ENCODE measurements at regions not wholly inside any gene's neighbourhood (a gene's known extent, or its start where the extent isn't known, plus 50 kb on each side); places are given as distances from the start of the nearest gene placed in this dataset.
"Not testable (repeated sequence)": the region's sequence is repeated elsewhere in the genome, so short reads cannot be mapped to it uniquely, and the experiment has no call there.

DNA sequence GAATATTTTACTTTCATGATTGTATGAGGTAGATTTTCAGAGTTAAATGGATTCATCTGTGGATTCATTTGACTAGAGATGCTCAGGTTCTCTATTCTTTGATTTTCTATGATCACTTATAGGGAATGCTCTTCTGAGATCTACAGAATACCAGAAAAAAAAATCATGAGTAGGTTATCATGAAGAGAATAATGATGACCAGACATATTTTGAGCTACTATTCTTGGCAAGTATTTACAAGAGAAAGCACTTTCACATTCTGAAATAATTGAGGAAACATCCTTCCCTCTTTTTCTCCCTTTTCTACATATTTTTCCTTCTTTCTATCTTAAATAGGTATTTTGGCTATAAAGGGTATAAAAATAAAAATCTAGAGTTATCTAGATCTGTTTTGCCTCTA lies 543.0 kb upstream of the TUSC1 start:
- no peak overlapping the region for H3K4me3 ChIP-seq (ENCODE audit: low read depth, poor library complexity, severe bottlenecking)
- intact Hi-C loops (cut with DNase I; ENCODE audit: low total_unique reads), result no loop called here
- no peak for TF ChIP-seq POLR2A (IDR thresholded peaks at IDR 0.05)
- TF ChIP-seq, protein P1, sequence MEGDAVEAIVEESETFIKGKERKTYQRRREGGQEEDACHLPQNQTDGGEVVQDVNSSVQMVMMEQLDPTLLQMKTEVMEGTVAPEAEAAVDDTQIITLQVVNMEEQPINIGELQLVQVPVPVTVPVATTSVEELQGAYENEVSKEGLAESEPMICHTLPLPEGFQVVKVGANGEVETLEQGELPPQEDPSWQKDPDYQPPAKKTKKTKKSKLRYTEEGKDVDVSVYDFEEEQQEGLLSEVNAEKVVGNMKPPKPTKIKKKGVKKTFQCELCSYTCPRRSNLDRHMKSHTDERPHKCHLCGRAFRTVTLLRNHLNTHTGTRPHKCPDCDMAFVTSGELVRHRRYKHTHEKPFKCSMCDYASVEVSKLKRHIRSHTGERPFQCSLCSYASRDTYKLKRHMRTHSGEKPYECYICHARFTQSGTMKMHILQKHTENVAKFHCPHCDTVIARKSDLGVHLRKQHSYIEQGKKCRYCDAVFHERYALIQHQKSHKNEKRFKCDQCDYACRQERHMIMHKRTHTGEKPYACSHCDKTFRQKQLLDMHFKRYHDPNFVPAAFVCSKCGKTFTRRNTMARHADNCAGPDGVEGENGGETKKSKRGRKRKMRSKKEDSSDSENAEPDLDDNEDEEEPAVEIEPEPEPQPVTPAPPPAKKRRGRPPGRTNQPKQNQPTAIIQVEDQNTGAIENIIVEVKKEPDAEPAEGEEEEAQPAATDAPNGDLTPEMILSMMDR (IDR thresholded peaks at IDR 0.05), result no peak
- no peak for DNase-seq (ENCODE audit: low spot score in 2 of 2)

DNA sequence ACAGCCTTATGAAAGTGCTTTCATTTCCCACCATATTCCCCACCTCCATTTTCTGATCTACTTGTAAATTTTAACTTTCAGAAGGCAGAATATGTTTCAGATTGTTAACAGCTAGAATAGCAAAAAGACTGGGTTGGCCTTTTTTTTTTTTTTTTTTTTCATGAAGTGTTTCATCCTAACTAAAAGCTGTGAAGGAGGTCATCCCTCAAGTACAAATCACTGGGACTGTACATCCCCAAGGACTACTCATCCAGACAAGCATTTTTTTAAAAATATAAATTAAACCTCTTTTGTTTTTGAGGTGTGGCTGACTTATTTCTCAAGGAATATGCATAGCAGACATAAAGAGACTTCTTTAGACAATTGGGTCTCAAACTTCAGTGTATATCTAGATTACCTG lies 542.1 kb upstream of the TUSC1 start:
- TF ChIP-seq, protein P1 (IDR thresholded peaks at IDR 0.05), result no peak
- intact Hi-C loops (cut with DNase I; ENCODE audit: low total_unique reads), result no loop called here
- no peak for DNase-seq (ENCODE audit: low spot score in 2 of 2)
- no peak overlapping the region for H3K4me3 ChIP-seq (ENCODE audit: low read depth, poor library complexity, severe bottlenecking)

DNA sequence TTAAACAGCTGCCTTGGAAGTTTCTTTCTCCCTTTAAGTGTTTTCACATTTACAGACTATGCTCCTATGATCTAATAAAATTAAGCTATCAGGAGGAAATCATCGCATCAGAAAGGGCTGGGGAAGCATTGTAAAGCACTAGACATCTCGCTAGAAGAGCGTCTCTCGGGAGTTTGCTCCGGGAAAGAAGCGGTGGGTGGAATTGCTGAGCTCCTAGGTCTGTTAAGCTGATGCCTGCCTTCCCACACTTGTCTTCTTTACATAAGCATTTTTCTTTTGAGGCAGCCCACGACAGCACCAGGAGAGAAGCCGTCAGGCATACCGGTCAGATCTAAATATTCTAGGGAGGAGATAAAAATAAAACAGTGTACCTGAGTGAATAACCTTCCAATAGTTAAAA lies 541.7 kb upstream of the TUSC1 start:
- WGBS, 2 donors, result 76 to 83% methylated on average over 9 of the region's 9 CpGs
- intact Hi-C loops (cut with DNase I; ENCODE audit: low total_unique reads), result no loop called here
- no peak overlapping the region for H3K4me3 ChIP-seq (ENCODE audit: low read depth, poor library complexity, severe bottlenecking)
- TF ChIP-seq POLR2A (IDR thresholded peaks at IDR 0.05), result no peak
- DNase-seq (ENCODE audit: low spot score in 2 of 2), result no peak

- WGBS, 2 donors, result 76 to 86% methylated on average over 1 of the region's 1 CpG
- intact Hi-C loops (cut with DNase I; ENCODE audit: low total_unique reads), result no loop called here
- no peak for DNase-seq (ENCODE audit: low spot score in 2 of 2)
- TF ChIP-seq, protein P1 (IDR thresholded peaks at IDR 0.05), result no peak
- no peak for TF ChIP-seq POLR2A (IDR thresholded peaks at IDR 0.05)
- H3K4me3 ChIP-seq (ENCODE audit: low read depth, poor library complexity, severe bottlenecking), result no peak overlapping the region
Measured at GRCh38 chr9:26216702-26217101, 538.5 kb upstream of the TUSC1 start.

DNA sequence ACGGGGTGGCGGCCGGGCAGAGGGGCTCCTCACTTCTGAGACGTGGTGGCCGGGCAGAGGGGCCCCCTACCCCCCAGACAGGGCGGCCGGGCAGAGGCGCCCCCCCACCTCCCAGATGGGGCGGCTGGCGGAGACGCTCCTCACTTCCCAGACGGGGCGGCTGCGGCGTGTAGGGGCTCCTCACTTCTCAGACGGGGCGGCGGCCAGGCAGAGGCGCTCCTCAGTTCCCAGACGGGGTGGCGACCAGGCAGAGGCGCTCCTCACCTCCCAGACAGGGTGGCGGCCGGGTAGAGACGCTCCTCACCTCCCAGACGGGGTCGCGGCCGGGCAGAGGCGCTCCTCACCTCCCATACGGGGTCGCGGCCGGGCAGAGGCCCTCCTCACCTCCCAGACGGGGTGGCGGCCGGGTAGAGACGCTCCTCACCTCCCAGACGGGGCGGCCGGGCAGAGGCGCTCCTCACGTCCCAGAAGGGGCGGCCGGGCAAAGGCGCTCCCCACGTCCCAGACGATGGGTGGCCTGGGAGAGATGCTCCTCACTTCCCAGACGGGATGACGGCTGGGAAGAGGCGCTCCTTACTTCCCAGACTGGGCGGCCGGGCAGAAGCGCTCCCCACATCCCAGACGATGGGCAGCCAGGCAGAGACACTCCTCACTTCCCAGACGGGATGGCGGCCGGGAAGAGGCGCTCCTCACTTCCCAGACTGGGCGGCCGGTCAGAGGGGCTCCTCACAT lies 536.6 kb upstream of the TUSC1 start:
- intact Hi-C loops (cut with DNase I; ENCODE audit: low total_unique reads); H3K4me3 ChIP-seq (ENCODE audit: low read depth, poor library complexity, severe bottlenecking); DNase-seq (ENCODE audit: low spot score in 2 of 2): not testable (repeated sequence)
- WGBS, 2 donors, result 94% methylated on average over 50 to 61 of the region's 61 CpGs

- DNase-seq (ENCODE audit: low spot score in 2 of 2), result no peak
- intact Hi-C loops (cut with DNase I; ENCODE audit: low total_unique reads), result no loop called here
- TF ChIP-seq POLR2A (IDR thresholded peaks at IDR 0.05), result no peak
- TF ChIP-seq, protein P1 (IDR thresholded peaks at IDR 0.05), result no peak
- WGBS, 2 donors, result 40 to 47% methylated on average over 6 of the region's 6 CpGs
- no peak overlapping the region for H3K4me3 ChIP-seq (ENCODE audit: low read depth, poor library complexity, severe bottlenecking)
Measured at GRCh38 chr9:26210338-26210851, 532.2 kb upstream of the TUSC1 start.

- H3K4me3 ChIP-seq (ENCODE audit: low read depth, poor library complexity, severe bottlenecking), result no peak overlapping the region
- intact Hi-C loops (cut with DNase I; ENCODE audit: low total_unique reads), result no loop called here
- 84 to 88% methylated on average over 3 of the region's 3 CpGs for WGBS, 2 donors
- TF ChIP-seq POLR2A (IDR thresholded peaks at IDR 0.05), result no peak
- TF ChIP-seq, protein P1 (IDR thresholded peaks at IDR 0.05), result no peak
- no peak for DNase-seq (ENCODE audit: low spot score in 2 of 2)
Measured at GRCh38 chr9:26205261-26205660, 527.0 kb upstream of the TUSC1 start.

All from lower leg skin (tissue), 4 donors.